ENCODE measurements at regions not wholly inside any gene's neighbourhood (a gene's known extent, or its start where the extent isn't known, plus 50 kb on each side); places are given as distances from the start of the nearest gene placed in this dataset.

DNA sequence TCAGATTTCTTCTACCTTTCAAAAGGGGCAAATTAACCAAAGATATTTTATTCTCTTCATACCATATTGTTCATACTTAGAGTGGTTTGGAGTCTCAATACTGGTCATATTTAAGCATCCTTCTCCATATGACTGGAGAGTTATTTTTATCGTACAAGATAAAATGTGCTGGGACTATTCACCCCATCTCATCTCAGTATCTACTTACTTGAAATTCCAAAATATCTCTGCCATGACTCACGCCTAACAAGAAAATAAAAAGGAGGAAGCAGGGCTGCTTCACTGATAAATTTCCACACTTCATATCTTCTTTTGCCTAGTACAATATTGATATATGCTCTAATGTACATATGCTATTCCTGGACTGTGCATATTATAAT, 277.9 kb upstream of the CDH9 start:
- H4K20me1 ChIP-seq (ENCODE audit: insufficient read depth, low read length): no peaks in the 10 kb centered on the region
- no TSS peak for BruUV-seq (replicated peaks)

DNA sequence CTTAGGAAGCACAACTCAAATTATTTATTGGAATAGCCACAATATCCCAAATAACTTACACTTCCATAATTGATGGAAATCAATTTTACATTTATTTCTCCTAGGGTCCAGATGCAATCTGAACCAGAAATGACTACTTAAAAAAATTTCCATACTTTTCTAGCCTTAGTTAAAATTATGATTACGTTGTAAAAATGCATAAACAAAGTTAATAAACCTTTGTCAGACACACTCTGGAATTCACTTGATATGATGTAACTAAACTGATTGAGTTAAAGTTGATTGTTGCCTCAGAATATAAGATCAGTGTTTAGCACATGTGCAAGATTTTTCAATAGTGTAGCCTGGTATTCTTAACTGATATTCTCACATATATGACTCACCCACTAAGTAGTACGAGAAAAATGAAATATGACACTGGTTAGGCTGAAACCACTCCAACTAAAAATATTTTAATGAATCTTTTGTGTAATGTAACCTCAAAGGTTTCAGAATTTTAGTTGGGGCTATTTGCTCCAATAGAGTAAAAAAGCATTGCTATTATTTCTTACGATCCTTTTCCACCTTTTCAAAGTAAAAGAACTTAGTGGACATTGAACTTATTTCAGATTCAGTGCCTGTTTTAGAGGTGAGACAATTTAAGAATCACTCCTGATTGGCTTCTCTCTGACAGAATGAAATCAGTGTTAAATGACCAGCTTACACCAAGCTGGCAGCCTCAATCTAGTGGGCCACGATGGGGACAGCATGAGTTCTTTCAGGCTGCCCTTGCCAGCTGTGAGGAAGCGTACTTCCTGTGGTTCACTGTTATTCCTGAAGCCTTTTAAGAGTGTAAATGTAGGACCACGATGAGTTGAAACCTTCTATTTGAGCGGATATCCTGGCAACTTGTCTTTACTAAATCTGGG, 277.2 kb upstream of the CDH9 start:
- CTCF ChIA-PET (ENCODE audit: unreplicated experiment): no interaction called here
- H3K4me3 ChIP-seq (ENCODE audit: low read depth, low read length, poor library complexity, severe bottlenecking): no peak overlapping the region

More for the DNA sequence above, 277.9 kb upstream of the CDH9 start:
- intact Hi-C loops (cut with micrococcal nuclease; ENCODE audit: unreplicated experiment): no loop called here
- H2AFZ ChIP-seq (ENCODE audit: low read length): no peak overlapping the region
- CTCF ChIA-PET (ENCODE audit: unreplicated experiment): no interaction called here
- no peaks in the 10 kb centered on the region for H3K4me1 ChIP-seq (ENCODE audit: insufficient read depth, low read length, poor library complexity, severe bottlenecking)
- no peaks in the 10 kb centered on the region for H3K79me2 ChIP-seq (ENCODE audit: insufficient read depth, low read depth, low read length)
- no peaks in the 10 kb centered on the region for H3K9me2 ChIP-seq (ENCODE audit: insufficient read depth, low read length)
- H3K27ac ChIP-seq (ENCODE audit: low read depth, low read length, poor library complexity, severe bottlenecking): no peak overlapping the region
- no peak overlapping the region for H3K4me2 ChIP-seq (ENCODE audit: low read length)
- POLR2A ChIA-PET: no interaction called here
- H3K36me3 ChIP-seq (ENCODE audit: insufficient read depth, low read length): no peaks in the 10 kb centered on the region
- no peak for TF ChIP-seq EZH2phosphoT487 (IDR thresholded peaks at IDR 0.05; ENCODE audit: borderline replicate concordance, low read depth, low read length)
- TF ChIP-seq, protein P1, sequence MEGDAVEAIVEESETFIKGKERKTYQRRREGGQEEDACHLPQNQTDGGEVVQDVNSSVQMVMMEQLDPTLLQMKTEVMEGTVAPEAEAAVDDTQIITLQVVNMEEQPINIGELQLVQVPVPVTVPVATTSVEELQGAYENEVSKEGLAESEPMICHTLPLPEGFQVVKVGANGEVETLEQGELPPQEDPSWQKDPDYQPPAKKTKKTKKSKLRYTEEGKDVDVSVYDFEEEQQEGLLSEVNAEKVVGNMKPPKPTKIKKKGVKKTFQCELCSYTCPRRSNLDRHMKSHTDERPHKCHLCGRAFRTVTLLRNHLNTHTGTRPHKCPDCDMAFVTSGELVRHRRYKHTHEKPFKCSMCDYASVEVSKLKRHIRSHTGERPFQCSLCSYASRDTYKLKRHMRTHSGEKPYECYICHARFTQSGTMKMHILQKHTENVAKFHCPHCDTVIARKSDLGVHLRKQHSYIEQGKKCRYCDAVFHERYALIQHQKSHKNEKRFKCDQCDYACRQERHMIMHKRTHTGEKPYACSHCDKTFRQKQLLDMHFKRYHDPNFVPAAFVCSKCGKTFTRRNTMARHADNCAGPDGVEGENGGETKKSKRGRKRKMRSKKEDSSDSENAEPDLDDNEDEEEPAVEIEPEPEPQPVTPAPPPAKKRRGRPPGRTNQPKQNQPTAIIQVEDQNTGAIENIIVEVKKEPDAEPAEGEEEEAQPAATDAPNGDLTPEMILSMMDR (conservative IDR thresholded peaks at IDR 0.05; ENCODE audit: low read length): no peak
- H3K4me3 ChIP-seq (ENCODE audit: low read depth, low read length, poor library complexity, severe bottlenecking): no peak overlapping the region
- 0 out of 2 replicates have a peak, but pooled peaks cover 5% of the 10 kb centered on the region for H3K9me3 ChIP-seq (ENCODE audit: low read length)
- no peak for DNase-seq (ENCODE audit: low spot score)

More for the DNA sequence above, 277.2 kb upstream of the CDH9 start:
- BruUV-seq (replicated peaks): no TSS peak
- H3K4me2 ChIP-seq (ENCODE audit: low read length): no peak overlapping the region
- H3K4me1 ChIP-seq (ENCODE audit: insufficient read depth, low read length, poor library complexity, severe bottlenecking): no peaks in the 10 kb centered on the region
- no peaks in the 10 kb centered on the region for H4K20me1 ChIP-seq (ENCODE audit: insufficient read depth, low read length)
- H3K27ac ChIP-seq (ENCODE audit: low read depth, low read length, poor library complexity, severe bottlenecking): no peak overlapping the region
- DNase-seq (ENCODE audit: low spot score): no peak
- no peaks in the 10 kb centered on the region for H3K9me2 ChIP-seq (ENCODE audit: insufficient read depth, low read length)
- H3K36me3 ChIP-seq (ENCODE audit: insufficient read depth, low read length): no peaks in the 10 kb centered on the region
- H2AFZ ChIP-seq (ENCODE audit: low read length): no peak overlapping the region
- intact Hi-C loops (cut with micrococcal nuclease; ENCODE audit: unreplicated experiment): no loop called here
- TF ChIP-seq, protein P1 (conservative IDR thresholded peaks at IDR 0.05; ENCODE audit: low read length): no peak
- no peak for TF ChIP-seq EZH2phosphoT487 (IDR thresholded peaks at IDR 0.05; ENCODE audit: borderline replicate concordance, low read depth, low read length)
- 0 out of 2 replicates have a peak, but pooled peaks cover 5% of the 10 kb centered on the region for H3K9me3 ChIP-seq (ENCODE audit: low read length)
- H3K79me2 ChIP-seq (ENCODE audit: insufficient read depth, low read depth, low read length): no peaks in the 10 kb centered on the region
- POLR2A ChIA-PET: no interaction called here

Data from OCI-LY7 (cell line).